GM19467 (cell line): ENCODE measurements at regions not wholly inside any gene's neighbourhood (a gene's known extent, or its start where the extent isn't known, plus 50 kb on each side); places are given as distances from the start of the nearest gene placed in this dataset.

Source experiments
- ATAC-seq: cut with Tn5 transposase; IDR thresholded peaks from one replicate; pipeline ENCODE4 v1.9.1; 2021; ENCODE audit warnings: mild to moderate bottlenecking, moderate library complexity; ENCODE audit not compliant: unreplicated experiment

DNA sequence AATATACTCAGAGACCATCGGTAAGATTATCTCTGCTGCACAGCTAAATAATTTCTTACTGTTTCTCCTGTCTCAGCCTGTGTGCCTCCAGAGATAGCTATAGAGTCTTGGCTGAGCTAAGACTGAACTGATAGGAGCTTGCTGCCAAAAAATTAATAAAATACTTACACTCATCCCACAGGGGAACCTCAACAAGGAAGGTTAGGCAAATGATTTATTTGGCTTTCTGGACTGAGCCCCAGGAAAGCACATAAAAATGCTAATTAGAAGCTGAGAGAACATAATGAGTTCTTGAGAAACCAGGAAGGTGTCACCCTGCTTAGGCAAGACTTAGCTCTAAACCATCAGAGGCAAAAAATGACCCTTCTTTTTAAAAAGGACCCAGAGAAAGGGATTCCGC is 534.5 kb downstream of the TNS3 start:
- no peak for ATAC-seq

- no peak for ATAC-seq
Measured at GRCh38 chr7:47046949-47047348, 535.0 kb downstream of the TNS3 start.

- no peak for ATAC-seq
Measured at GRCh38 chr7:47045207-47046051, 536.5 kb downstream of the TNS3 start.

DNA sequence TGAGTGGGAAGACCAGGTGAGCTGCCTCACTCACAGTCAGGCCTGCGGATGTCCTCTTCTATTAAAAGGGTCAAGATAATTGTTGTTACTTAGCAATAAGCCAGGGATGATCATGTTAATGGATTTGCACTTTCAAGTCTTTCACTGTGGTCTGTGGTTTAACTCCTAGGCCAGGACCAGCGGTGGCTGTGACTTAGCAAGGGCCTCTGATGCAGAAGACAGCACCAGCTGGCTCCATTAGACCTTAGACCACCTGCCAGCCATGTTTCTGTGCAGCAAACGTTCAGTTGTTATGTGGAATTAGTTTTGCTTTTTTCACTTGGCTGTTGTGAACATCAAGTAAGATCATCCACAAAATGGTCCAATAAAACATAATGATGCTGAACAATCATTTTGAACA is 537.3 kb downstream of the TNS3 start:
- no peak for ATAC-seq

DNA sequence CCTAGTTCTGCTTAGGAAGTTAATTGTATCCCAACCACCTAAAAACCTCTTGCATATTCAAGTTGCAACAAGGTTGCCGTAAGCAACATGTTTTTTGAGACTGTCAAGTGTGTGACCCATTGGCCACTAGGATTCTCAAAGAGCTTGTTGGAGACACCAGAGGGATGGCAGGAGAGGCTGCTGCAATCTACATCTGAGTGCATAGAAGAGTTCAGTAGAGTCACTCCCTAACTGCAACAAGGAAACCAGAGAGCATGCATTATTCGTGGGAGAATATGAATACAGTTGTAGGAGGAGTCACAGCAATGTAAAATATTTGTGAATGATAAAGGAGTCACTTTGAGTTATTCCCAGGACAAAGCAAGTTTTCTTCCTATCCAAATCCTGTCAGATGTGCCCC is 538.6 kb downstream of the TNS3 start:
- no peak for ATAC-seq

DNA sequence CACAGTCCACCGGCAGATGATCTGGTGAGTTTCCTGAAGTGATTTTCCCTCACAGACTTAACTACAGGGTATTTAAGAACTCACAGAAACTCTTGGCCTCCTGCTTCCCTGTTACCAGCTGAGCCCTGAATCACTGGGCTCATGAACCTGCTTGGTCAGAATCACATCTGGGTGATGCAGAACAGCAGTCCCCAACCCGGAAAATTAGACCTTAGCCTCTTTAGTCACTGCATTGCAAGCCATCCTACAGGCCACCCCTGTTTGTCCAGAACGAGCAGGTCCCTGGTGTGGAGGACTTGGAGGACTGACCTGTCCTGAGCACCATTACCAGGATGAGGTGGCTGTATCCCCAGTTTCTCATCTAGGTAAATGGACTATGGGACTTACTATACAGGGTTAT is 539.2 kb downstream of the TNS3 start:
- no peak for ATAC-seq

GRCh38 chr7:47040795-47041347 is 541.0 kb downstream of the TNS3 start:
- ATAC-seq: no peak

- no peak for ATAC-seq
Measured at GRCh38 chr7:47039904-47040303, 542.0 kb downstream of the TNS3 start.

- ATAC-seq: no peak
Measured at GRCh38 chr7:47039089-47039648, 542.7 kb downstream of the TNS3 start.

GRCh38 chr7:47038621-47039020 is 543.3 kb downstream of the TNS3 start:
- ATAC-seq: no peak

- no peak for ATAC-seq
Measured at GRCh38 chr7:47037607-47038006, 544.3 kb downstream of the TNS3 start.

DNA sequence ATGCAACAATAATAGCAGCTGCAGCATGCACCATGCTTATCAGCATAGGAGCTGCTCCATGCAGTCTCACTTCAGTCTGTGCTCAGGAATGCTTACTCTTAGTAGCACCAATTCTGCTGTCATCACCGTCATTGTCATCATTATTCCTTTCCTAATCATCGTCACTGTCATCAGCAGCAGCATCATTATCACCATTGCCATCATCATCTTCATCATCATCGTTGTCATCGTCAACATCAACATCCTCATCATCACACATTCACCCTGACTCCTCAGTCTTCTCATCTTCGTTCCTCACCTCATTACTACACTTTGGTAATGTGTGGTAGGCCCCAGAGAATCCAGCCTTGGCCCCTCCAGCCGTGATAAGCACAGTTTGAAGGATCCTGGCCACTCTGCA is 545.0 kb downstream of the TNS3 start:
- no peak for ATAC-seq

GRCh38 chr7:47035522-47035921 is 546.4 kb downstream of the TNS3 start:
- ATAC-seq: no peak

- ATAC-seq: no peak
Measured at GRCh38 chr7:47034180-47034579, 547.7 kb downstream of the TNS3 start.

DNA sequence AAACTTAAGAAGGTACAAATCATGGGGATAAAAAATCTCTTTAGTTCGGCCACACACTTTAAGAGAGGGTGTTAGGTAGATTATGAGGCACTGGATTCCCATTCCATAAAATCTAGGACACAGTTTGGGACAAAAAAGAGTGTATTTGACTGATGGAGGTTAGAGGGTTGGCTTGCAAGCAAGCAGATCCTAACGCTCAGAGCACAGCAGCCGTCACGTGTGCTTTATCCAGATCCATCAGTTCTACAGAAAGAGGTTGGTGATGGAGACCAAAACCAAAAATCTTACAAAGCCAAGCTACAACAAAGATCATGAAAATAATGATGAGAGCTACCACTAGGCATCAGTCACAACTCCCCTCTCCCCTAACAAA is 549.4 kb downstream of the TNS3 start:
- ATAC-seq: no peak

DNA sequence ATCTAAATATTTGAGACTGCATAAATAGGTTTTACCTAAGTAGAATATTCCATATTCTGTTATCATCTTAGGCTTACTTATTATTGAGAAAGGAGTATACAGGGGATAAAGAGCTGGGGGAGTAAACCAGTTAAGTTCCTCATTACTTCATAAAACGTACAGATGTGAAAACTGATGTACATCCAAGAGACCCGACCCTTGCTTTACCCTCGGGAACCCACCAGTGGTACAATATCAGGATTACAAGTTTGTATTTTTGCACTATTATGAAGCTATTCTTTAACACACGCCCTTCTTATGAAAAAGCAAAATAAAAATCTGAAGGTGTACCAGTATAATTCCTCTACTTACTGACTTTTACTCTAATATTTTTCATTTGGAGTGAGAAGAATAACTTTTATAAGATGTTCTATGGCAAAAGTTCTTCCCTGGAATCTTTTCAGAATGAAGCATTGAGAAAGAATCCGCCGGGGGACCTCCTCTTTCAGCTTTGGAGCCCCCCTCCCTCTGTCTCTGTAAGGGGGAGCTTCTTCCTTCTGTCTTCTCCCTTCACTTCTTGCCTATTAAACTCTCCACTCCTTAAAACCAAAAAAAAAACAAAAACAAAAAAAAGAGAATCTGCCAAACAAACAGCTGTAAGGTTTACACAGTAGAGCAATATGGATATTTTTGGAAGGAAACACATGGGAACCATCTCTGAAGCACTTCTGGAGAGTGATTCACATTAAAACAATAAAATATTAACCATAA is 550.0 kb downstream of the TNS3 start:
- no peak for ATAC-seq

- ATAC-seq: no peak
Measured at GRCh38 chr7:47028284-47028683, 553.6 kb downstream of the TNS3 start.

DNA sequence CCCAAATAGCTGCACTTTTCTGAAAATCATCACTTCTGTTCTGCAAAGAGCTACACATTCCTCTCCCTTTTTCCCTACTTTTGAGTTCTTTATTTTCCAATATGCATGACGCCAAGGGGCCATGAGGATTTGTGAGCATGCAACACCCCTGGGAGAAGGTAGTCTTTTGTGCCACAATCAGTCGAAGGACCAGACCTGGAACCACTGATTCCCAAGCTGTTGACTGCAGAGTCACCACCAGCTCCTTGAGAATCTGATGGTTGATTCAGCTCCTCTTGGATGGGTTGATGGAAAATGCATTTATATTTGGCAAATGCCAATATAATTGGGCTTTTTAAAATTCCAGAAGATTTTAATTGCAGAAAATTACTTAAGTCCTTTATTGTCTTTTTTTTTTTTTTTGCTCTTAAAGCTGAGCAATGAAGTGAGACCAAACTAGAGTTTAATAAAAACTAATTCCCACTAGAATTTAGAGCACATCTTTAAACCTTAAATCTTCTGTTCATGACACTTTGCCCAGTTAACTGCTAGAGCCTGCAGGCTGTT is 554.1 kb downstream of the TNS3 start:
- ATAC-seq: no peak

GRCh38 chr7:47026780-47027361 is 555.0 kb downstream of the TNS3 start:
- no peak for ATAC-seq

GRCh38 chr7:47024991-47025390 is 556.9 kb downstream of the TNS3 start:
- no peak for ATAC-seq

GRCh38 chr7:47008461-47008860 is 573.5 kb downstream of the TNS3 start:
- no peak for ATAC-seq
